NCI-H774 (cell line): ENCODE measurements at regions not wholly inside any gene's neighbourhood (a gene's known extent, or its start where the extent isn't known, plus 50 kb on each side); places are given as distances from the start of the nearest gene placed in this dataset.
"Not testable (repeated sequence)": the region's sequence is repeated elsewhere in the genome, so short reads cannot be mapped to it uniquely, and the experiment has no call there.

Source experiments
- DNase-seq: peaks from one replicate; lab custom pipeline; 2025; lab: John Stamatoyannopoulos, UW

- no peak for DNase-seq
Measured at GRCh38 chr1:30562559-30562958, 160.8 kb downstream of the MATN1 start.

DNA sequence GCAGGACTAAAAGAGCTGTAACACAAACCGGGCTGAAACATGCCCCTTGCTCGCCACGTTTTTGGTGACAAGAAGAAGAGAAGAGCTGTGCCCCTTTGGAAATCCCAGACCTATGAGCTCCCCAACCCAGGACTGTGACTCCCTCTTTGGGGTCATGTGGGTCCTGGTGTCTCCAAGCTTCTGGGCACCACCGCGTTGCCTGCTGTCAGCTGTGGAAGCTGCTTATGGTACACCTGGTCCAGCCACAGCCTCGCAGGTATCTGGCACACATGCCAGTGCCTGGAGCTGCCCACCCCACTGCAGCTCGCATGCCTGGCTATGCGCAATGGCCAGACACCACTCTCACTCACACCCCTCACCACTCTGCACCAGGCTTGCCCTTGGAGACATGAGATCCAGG is 171.8 kb downstream of the MATN1 start:
- no peak for DNase-seq

GRCh38 chr1:30550365-30551220 is 172.8 kb downstream of the MATN1 start:
- DNase-seq: no peak

DNA sequence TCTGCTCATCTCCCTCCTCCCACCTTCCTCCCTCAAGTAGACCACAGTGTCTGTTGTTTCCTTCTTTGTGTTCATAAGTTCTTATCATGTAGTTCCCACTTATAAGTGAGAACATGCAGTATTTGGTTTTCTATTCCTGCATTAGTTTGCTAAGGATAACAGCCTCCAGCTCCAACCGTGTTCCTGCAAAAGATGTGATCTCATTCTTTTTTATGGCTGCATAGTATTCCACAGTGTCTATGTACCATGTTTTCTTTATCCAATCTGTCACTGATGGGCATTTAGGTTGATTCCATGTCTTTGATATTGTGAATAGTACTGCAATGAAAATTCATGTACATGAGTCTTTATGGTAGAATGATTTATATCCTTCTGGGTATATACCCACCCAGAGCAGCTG is 173.5 kb downstream of the MATN1 start:
- DNase-seq: not testable (repeated sequence)

GRCh38 chr1:30548294-30548693 is 175.1 kb downstream of the MATN1 start:
- no peak for DNase-seq

DNA sequence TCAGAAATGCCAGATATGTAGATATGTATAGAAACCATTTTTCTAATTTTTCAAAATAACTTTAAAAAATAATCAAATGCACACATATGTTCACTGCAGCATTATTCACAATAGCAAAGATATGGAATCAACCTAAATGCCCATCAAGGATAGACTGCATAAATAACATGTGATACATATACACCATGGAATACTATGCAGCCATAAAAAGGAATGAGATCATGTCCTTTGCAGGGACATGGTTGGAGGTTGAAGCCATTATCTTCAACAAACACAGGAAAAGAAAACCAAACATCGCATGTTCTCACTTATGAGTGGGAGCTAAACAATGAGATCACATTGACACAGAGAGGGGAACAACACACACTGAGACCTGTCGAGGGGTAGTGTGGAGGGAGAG is 176.1 kb downstream of the MATN1 start:
- not testable (repeated sequence) for DNase-seq

DNA sequence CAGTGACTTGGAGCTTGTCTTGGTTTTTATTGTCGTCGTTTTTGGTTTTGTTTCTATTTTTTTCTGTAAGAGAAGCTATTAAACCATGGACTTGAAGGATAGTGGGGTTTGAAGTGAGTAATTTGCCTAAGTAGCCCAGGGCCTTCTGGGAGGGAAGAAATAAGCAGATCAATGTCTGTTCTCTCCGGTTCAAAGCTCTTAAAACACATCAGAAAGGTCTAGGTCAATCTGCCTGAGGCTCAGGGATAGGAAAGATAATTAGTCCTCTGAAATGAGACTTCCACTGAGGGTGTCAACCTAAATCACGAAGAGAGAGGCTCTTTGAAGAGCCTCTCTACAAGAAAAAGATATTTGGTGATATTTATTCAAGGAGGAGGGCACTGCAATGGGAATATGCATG is 178.0 kb downstream of the MATN1 start:
- DNase-seq: no peak

DNA sequence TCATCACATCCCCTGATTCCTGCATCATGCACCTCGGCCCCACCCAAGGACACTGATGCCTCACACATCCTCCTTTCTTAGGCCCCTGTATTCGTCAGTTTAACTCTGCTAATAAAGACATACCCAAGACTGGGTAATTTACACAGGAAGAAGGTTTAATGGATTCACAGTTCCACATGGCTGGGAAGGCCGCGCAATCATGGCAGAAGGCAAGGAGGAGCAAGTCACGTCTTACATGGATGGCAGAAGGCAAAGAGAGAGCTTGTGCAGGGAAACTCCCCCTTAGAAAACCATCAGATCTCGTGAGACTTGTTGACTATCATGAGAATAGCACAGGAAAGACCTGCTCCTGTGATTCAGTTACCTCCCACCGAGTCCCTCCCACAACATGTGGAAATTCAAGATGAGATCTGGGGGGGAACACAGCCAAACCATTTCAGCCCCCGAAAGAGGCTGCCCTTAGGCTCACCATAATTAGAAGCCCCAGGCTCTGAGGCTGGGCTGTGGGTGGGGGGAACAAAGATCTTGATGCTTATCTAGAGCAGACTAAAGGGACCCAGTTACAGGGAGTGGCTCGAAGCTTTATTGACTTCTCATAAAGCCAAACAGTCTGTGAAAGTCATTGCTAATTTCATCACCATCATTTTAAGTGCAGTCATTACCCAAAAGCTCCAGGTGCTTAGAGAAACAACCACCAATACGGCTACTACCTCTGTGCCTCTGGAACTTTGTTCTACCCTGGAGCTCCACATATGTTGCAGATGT is 181.5 kb downstream of the MATN1 start:
- DNase-seq: no peak

GRCh38 chr1:30540611-30541192 is 182.7 kb downstream of the MATN1 start:
- no peak for DNase-seq

DNA sequence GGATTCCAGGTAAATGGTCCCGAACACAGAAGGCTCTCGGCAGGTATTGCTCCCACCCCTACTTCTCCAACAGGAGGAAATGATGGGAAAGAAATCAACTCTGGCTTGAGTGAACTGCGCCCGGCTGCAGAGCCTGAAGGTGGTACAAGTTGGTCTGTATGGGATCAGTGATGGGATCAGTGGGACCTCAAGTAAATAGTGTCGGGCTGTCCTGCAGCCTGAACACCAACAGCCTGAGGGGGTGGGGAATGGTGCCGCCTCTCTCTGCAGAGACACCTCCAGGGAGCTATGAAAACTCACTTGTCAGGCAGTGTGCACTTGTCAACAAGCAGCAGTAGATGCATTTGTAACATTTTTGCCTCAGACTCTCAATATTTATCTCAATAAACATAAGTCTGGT is 183.5 kb downstream of the MATN1 start:
- DNase-seq: no peak

DNA sequence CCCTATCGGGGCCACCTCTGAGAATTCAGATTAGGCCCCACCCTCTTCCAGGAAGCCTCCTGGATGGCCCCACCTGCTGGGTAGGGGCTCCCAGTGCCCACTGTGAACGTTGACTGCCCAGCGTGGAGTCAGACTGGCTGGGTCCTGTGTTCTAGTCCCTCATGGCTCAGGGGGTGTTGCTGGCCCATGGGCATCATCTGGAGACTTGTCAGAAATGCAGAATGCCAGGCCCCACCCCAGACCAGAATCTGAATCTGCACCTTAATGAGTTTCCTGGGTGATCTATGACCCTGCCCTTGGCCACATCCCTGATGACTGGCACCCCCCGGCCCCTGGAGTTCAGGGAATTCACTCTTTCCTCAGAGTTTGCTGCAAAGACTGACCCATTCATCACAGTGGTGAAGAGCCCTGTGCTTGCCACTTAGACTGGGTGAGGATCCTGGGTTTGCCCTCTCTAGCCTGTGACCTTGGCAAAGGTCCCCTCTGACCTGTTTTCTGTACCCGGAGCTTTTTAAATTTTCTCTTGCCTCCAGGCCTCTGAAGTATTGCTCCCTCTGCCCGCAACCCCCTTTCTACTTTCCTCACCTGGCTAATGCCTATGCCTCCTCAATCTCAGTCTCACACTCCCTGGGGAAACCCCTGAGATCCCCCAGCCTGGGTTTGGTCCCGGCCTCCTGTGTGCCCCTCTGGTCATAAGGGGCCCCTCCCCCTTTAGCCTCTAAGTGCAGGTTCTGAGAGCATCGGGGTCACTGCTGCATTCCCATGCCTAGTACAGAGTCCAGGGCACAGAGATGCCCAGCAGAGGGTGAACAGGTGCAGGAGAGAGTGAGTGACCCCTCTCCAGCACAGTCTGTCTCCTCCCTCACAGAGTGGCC is 184.2 kb downstream of the MATN1 start:
- DNase-seq: no peak

DNA sequence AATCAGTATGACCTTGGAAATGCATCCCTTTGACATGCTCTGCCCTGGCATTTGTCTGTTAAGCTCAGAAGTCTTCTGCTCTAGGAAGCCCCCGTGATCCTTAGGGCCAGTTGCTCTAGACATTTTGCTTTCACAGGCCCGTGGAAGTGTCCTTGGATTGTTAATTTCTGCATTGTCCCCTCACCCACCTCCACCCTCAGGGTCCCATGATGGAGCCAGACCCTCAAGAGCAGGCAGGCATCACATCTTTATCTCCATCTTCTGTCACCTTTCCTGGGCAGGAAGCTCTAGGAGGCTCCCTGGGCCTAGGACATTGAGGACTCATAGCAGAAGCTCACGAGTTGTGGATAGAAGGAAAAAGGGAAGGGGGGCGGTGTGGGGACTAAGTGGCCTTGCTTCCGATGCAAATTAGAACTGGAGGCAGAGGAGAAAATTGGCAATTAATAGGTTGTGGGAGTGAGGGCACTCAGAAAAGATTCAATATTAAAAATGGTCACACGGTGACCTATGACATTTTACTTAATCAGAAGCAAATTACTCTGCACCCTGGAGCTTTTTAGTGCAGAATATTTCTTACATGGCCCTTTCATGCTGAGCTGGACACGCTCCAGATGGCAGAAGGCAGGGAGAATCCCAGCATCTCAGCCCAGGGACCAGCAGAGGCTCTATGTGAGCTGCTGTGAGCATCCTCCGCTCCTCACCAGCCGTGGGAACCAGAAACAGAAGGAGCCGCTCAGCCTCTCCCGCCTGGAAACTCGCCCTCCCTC is 185.0 kb downstream of the MATN1 start:
- DNase-seq: no peak

GRCh38 chr1:30537279-30537678 is 186.1 kb downstream of the MATN1 start:
- no peak for DNase-seq

DNA sequence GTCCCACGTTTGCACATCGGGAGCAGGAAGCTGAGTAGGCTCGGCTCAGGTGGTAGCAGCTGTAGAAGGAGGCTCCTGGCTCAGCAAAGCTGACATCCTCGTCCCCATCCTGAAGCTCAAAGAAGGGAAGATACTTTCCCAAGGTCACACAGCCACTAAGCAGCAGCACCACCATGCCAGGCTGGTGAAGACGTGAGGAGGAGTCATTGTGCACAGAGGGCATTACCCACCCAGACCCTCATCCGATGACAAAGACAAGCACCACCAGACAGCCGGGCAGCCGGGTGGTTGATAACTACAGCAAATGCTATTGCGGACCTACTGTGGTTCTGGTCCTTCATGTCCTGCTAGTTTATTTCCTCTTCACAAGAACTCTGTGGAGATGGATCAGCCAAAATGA is 186.9 kb downstream of the MATN1 start:
- DNase-seq: no peak

DNA sequence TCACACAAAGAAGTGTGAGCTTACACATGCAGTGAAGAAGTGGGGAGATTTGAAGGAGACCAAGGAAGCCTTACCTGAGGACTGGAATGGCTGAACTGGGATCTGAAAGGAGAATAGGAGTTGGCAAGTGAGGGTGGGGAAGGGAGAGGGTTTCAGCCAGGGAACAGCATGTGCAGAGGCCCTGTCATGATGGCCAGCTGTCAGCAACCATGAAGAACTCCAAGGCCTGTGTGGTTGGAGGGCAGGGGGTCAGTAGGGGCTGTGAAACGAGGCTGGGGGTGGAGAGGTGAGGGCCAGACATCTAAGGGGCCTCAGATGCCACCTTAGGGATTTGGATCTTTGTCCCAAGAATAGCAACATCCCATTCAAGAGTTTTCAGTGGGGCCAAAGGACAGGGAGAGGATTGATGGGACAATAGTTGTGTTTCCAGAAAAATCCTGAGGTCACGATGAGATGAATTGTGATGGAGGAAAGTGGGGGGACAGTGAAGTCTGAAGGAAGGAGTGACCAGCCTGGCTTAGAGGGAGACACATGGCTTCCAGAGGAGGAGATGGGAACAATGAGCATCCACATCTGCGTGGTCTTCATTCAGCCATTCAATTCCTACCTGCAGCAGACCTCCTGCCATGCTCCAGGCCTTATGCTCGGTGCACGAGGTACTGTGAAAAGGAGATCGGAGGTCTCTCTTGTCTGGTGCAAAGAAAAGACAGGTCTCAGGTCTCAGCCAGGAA is 187.6 kb downstream of the MATN1 start:
- no peak for DNase-seq

GRCh38 chr1:30534551-30534940 is 188.8 kb downstream of the MATN1 start:
- no peak for DNase-seq

GRCh38 chr1:30533796-30534550 is 189.4 kb downstream of the MATN1 start:
- DNase-seq: no peak

- DNase-seq: no peak
Measured at GRCh38 chr1:30533141-30533540, 190.2 kb downstream of the MATN1 start.

DNA sequence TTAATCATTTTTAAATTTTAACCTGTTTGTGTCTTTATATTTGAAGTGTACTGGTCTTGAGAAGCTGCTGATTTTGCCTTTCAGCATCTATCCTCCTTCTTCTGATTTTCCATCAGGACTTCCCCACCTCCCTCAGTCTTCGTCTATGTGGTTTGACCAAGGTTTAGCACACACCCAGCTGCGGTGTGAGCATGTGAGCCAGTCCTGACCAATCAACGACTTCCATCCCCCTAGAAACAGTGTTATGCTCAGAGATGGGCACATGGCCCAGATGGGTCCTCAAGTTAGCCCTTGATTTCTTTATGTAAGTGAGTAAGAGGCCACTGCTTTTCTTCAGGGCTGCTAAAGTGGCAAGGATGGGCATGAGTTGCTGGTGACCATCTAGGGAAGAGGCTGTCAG is 190.8 kb downstream of the MATN1 start:
- no peak for DNase-seq
